Pancreas (tissue), 10 donors: ENCODE measurements at regions not wholly inside any gene's neighbourhood (a gene's known extent, or its start where the extent isn't known, plus 50 kb on each side); places are given as distances from the start of the nearest gene placed in this dataset.

ENCODE experiments used
- ATAC-seq, 4 donors: fragments of 200-7000 bp; cut with Tn5 transposase; one replicate each; pipeline versions ENCODE4 v1.8.0 to v1.9.1; 2020; ENCODE audit warnings: mild to moderate bottlenecking in 4 of 4, moderate library complexity in 4 of 4
- DNase-seq, 6 donors: peaks; one replicate each; pipeline ENCODE4 v3.0.0-alpha.2; 2020
- FAIRE-seq: peaks from 2 replicates; lab custom pipeline; 2012; peaks lifted over from hg19 to GRCh38; lab: Jason Lieb, UNC
- H3K27ac ChIP-seq, 4 donors: fragments of 200-600 bp; sonication (generic); 1 replicate in 3 of 4; 2 replicates in 1 of 4; pipeline versions ENCODE4 v1.5.0 to v1.8.0; 2020
- H3K27me3 ChIP-seq, 4 donors: fragments of 200-600 bp; one replicate each; pipeline ENCODE4 v1.8.0; 2021
- H3K36me3 ChIP-seq, 3 donors: fragments of 200-600 bp; sonication (generic) in 1 of 3; one replicate each; pipeline versions ENCODE4 v1.5.0 to v1.8.0; 2020 to 2021
- H3K4me1 ChIP-seq, 3 donors: fragments of 200-600 bp; one replicate each; pipeline ENCODE4 v1.8.0; 2021
- H3K4me3 ChIP-seq, 4 donors: fragments of 200-600 bp; sonication (generic) in 2 of 4; one replicate each; pipeline versions ENCODE4 v1.5.0 to v1.8.0; 2020 to 2021
- H3K9me3 ChIP-seq, 4 donors: fragments of 200-600 bp; one replicate each; pipeline ENCODE4 v1.8.0; 2021
- CTCF ChIP-seq, 4 donors: fragments of 200-600 bp; sonication (generic) in 3 of 4; IDR thresholded peaks; one replicate each; pipeline versions ENCODE4 v1.5.0 to v1.8.0; 2021; ENCODE audit warnings: antibody characterized with exemption in 4 of 4
- WGBS, 2 donors: extraction: QIAGEN DNeasy Blood & Tissue Kit; methylation state at CpG; one replicate each; pipeline ENCODE4 v1.1.7; 2013; 5-methylcytosine and 5-hydroxymethylcytosine counted together
- intact Hi-C, 3 donors: fragments of 100-400 bp; cut with DNase I; formaldehyde crosslinking; loops; one replicate each; pipeline versions ENCODE4 v1.11.1 to v1.14.2; 2022
- donor health status: healthy with polysubstance abuse.
- donor health status: DM: no; HTN: no; CAD: no; lungs with moderate emphysema.
- donor health status: DM: no; HTN: no; CAD: no.
- donor health status: control.
- donor health status: control.
- donor health status: Bipolar disorder and iron deficiency.
- donor health status: DM: yes; HTN: yes; CAD: no.
- donor health status: DM: no; HTN: no; CAD: no.
- donor health status: DM: no; HTN: no; CAD: no.
- donor health status: DM: yes; HTN: yes; CAD: no.

DNA sequence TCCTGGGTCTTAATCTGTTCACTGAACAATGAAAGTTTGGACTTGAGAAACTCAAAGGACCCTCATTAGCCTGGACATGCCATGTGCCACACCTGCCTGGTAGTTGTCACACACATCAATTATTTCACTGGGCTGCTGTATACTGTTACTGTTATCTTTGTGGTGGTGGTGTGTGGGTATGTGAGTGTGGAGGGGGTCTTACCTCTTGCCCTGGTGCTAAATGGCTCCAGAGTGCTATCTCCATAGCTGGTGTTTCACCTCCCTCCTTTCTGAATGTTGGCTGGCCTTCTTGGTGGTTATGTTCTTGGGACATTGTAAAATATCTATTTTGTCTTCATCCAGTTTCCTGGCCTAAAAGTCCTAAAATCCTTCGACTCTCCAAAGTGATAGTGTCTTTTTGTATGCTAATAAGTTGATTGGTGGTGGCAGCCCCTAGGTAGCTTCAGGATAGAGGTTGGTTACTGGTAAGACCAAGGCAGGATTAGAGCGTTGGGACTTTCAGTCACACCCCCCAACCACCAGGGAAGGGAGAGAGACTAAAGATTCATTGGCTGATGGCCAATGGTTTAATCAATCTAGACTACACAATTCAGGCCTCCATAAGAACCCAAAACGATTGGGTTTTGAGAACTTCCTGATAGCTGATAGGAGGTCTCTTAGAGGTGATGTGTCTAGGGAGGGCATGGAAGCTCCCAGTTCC, 328.1 kb downstream of the MYCN start:
- no peak overlapping the region for H3K27ac ChIP-seq
- H3K36me3 ChIP-seq, result no peaks in the 10 kb centered on the region
- DNase-seq (no peak), ATAC-seq (no peak), FAIRE-seq (no peak)
- no peak overlapping the region for H3K4me3 ChIP-seq
- no peaks in the 10 kb centered on the region for H3K27me3 ChIP-seq
- no peak for TF ChIP-seq CTCF (IDR thresholded peaks at IDR 0.05)
- H3K4me1 ChIP-seq, result no peaks in the 10 kb centered on the region
- 61 to 63% methylated on average over 3 of the region's 3 CpGs for WGBS, 2 donors
- intact Hi-C loops, result no loop called here
- H3K9me3 ChIP-seq, result no peaks in the 10 kb centered on the region

DNA sequence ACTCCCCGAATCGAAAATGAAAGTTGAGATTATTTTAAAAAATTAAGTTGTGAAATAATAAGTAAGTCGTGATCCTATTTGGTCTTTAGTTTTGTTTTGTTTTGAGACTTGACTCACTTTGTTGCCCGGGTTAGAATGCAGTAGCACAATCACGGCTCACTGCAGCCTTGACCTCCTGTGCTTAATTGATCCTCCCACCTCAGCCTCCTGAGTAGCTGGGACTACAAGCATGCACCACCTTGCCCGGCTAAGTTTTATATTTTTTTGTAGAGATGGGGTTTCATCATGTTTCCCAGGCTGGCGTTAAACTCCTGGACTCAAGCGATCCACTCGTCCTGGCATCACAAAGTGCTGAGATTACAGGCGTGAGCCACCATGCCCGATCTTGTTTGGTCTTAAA, 326.2 kb downstream of the MYCN start:
- intact Hi-C loops, result no loop called here
- FAIRE-seq, result no peak
- no peaks in the 10 kb centered on the region for H3K36me3 ChIP-seq
- H3K27me3 ChIP-seq, result no peaks in the 10 kb centered on the region
- ATAC-seq, result no peak
- DNase-seq, result no peak
- no peaks in the 10 kb centered on the region for H3K9me3 ChIP-seq
- no peaks in the 10 kb centered on the region for H3K4me1 ChIP-seq
- 85 to 87% methylated on average over 11 of the region's 11 CpGs for WGBS, 2 donors
- no peak overlapping the region for H3K4me3 ChIP-seq
- TF ChIP-seq CTCF (IDR thresholded peaks at IDR 0.05), result no peak
- H3K27ac ChIP-seq, result no peak overlapping the region

- H3K27ac ChIP-seq, result no peak overlapping the region
- DNase-seq, result no peak
- H3K36me3 ChIP-seq, result no peaks in the 10 kb centered on the region
- FAIRE-seq, result no peak
- H3K27me3 ChIP-seq, result no peaks in the 10 kb centered on the region
- TF ChIP-seq CTCF (IDR thresholded peaks at IDR 0.05), result no peak
- H3K9me3 ChIP-seq, result no peaks in the 10 kb centered on the region
- intact Hi-C loops, result no loop called here
- no peak for ATAC-seq
- WGBS, 2 donors, result 90 to 91% methylated on average over 4 of the region's 4 CpGs
- H3K4me3 ChIP-seq, result no peak overlapping the region
- peaks cover 0 to 3% (median 0%) of the 10 kb centered on the region in 3 donors for H3K4me1 ChIP-seq
Observed at GRCh38 chr2:16264931-16265540, 324.7 kb downstream of the MYCN start.

DNA sequence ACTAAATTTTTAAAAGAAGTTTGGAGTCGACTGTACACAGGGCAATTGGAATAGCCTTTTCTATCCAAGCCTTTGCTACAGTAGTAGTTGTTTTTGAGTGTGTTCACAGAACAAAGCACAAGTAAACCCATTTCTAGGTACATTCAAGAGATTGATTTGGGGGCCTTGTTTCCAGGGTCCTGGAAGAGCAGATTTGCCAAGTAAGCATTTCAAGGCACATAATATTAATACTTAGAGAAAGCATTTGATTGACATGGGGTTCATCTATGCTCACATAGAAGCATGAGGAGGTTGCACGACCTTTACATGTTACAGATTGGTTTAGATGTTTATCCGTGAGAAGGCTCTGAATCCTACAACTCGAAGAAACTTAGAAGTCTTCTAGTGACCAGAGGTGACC, 324.1 kb downstream of the MYCN start:
- Histone ChIP-seq H3K9me3 (no peaks in the 10 kb centered on the region), H3K36me3 (no peaks in the 10 kb centered on the region), H3K27ac (no peak overlapping the region), H3K27me3 (no peaks in the 10 kb centered on the region), H3K4me3 (no peak overlapping the region), H3K4me1 (peaks cover 0 to 3% (median 3%) of the 10 kb centered on the region in 3 donors)
- DNase-seq (no peak), ATAC-seq (no peak), FAIRE-seq (no peak)
- WGBS, 2 donors, result 87 to 95% methylated on average over 4 of the region's 4 CpGs
- no peak for TF ChIP-seq CTCF (IDR thresholded peaks at IDR 0.05)
- intact Hi-C loops, result no loop called here
